Panc1 (cell line): ENCODE measurements at regions not wholly inside any gene's neighbourhood (a gene's known extent, or its start where the extent isn't known, plus 50 kb on each side); places are given as distances from the start of the nearest gene placed in this dataset.

Source experiments
- ATAC-seq: fragments of 200-7000 bp; cut with Tn5 transposase; 2 replicates; pipeline ENCODE4 v1.9.1; 2020; ENCODE audit warnings: mild to moderate bottlenecking, moderate library complexity
- BruUV-seq: library from RNA; stranded (reverse); fragments of 400-500 nt; replicated peaks from 2 replicates; lab custom pipeline; 2021; lab: Mats Ljungman, UMichigan
- CTCF ChIA-PET: fragments of 300-600 bp; sonication (Branson Sonifier 250); formaldehyde crosslinking; loops from one replicate; lab custom pipeline; 2022; ENCODE audit warnings: antibody characterized with exemption; lab: Charles Lee
- POLR2A ChIA-PET: fragments of 300-600 bp; sonication (Branson Sonifier 250); formaldehyde crosslinking; loops from one replicate; lab custom pipeline; 2022; ENCODE audit warnings: antibody characterized with exemption; lab: Charles Lee
- DNase-seq: peaks from one replicate; pipeline ENCODE4 v3.0.0-alpha.2; 2010; ENCODE audit warnings: low read depth, low spot score
- H3K27ac ChIP-seq: 2 replicates; pipeline ENCODE4 v1.5.1; 2011; ENCODE audit warnings: mild to moderate bottlenecking, low read length, inconsistent platforms
- H3K27me3 ChIP-seq: fragments of 200-500 bp; sonication (Bioruptor generic); 2 replicates; pipeline ENCODE4 v1.6.0; 2014; ENCODE audit warnings: low read length, inconsistent platforms; ENCODE audit not compliant: control insufficient read depth, insufficient read depth
- H3K36me3 ChIP-seq: fragments of 200-500 bp; sonication (Bioruptor generic); 2 replicates; pipeline ENCODE4 v1.5.1; 2014; ENCODE audit warnings: inconsistent platforms, mild to moderate bottlenecking, low read length, moderate library complexity; ENCODE audit not compliant: control insufficient read depth, insufficient read depth
- H3K4me1 ChIP-seq: 2 replicates; pipeline ENCODE4 v1.5.1; 2011; ENCODE audit warnings: inconsistent platforms, mild to moderate bottlenecking, low read length, moderate library complexity; ENCODE audit not compliant: control insufficient read depth, insufficient read depth
- H3K4me3 ChIP-seq, 2 experiments: 2 replicates each; pipeline ENCODE4 v1.5.1; 2011 to 2012; ENCODE audit warnings: low read depth in 2 of 2, low read length in 2 of 2, mild to moderate bottlenecking in 2 of 2, inconsistent platforms in 1 of 2, moderate library complexity in 1 of 2
- H3K9me3 ChIP-seq: fragments of 200-500 bp; sonication (Bioruptor generic); 2 replicates; pipeline ENCODE4 v1.5.1; 2014; ENCODE audit warnings: low read depth, mild to moderate bottlenecking, inconsistent platforms, low read length, moderate library complexity; ENCODE audit not compliant: control insufficient read depth, insufficient read depth
- POLR2AphosphoS5 ChIP-seq: IDR thresholded peaks from 2 replicates; pipeline ENCODE4 v1.6.1; 2012; ENCODE audit warnings: mild to moderate bottlenecking, low read depth, low read length, moderate library complexity
- SIN3A ChIP-seq: IDR thresholded peaks from 2 replicates; pipeline ENCODE4 v1.6.1; 2012; ENCODE audit warnings: low read depth, mild to moderate bottlenecking, low read length, moderate library complexity, borderline replicate concordance; ENCODE audit not compliant: insufficient read depth
- TCF7L2 ChIP-seq: IDR thresholded peaks from 2 replicates; pipeline ENCODE4 v1.6.1; 2011; ENCODE audit warnings: mild to moderate bottlenecking, low read depth, low read length, inconsistent platforms
- in situ Hi-C: cut with HindIII; loops from 2 replicates; pipeline ENCODE4 v1.10.0; 2016; ENCODE audit warnings: low sequenced_read_pairs, low pct_unique_long_range_greater_than_20kb
- intact Hi-C: fragments of 100-400 bp; cut with micrococcal nuclease; formaldehyde crosslinking; loops from one replicate; pipeline ENCODE4 v1.10.0; 2022; ENCODE audit not compliant: unreplicated experiment
- TF ChIP-seq, protein P1 (sequence below), 2 experiments: IDR thresholded peaks; 2 replicates each; pipeline ENCODE4 v1.6.1; 2011 to 2012; ENCODE audit warnings: low read depth in 2 of 2, control low read depth in 1 of 2, low read length in 1 of 2, mild to moderate bottlenecking in 1 of 2, moderate library complexity in 1 of 2; ENCODE audit not compliant: insufficient read depth in 1 of 2
- TF ChIP-seq, protein P2 (sequence below): fragments of 450-650 bp; IDR thresholded peaks from 2 replicates; pipeline ENCODE4 v1.5.1; 2017; ENCODE audit warnings: mild to moderate bottlenecking

DNA sequence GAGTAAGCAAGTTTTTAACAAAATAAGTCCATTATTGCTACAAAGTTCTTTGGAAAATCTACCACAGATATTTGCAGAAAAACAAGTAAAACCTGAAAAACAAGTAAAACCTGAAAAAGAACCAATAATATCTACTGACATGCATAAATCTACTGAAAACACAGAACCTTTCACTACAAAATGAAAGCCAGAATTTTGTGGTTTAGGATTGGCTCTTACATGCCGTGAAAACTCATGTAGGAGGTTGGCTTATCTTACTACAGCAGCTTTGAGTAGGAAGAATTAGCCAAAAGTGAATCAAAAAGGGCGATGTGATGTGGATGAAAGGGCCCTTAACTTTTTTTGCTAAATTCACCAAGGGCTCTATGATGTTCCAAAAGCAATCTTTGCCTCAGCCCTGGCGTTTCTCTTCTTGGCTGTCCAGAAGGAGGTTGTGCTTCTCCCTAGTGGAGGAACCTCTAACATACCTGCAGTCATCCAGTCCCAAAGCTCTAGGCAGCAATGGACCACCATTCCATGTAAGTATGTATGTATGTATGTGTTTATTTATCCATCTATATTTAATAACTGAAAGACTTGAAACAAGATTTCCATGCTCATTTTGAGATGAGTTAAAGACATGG, 93.5 kb upstream of the ZNF804B start:
- H3K27me3 ChIP-seq, result no peaks in the 10 kb centered on the region
- no peaks in the 10 kb centered on the region for H3K36me3 ChIP-seq
- intact Hi-C loops, result no loop called here
- no peak for ATAC-seq
- no peaks in the 10 kb centered on the region for H3K4me1 ChIP-seq
- no peaks in the 10 kb centered on the region; the same call in 1 of the 2 replicates for H3K9me3 ChIP-seq
- ChIA-PET POLR2A (no interaction called here), CTCF (no interaction called here)
- TF ChIP-seq SIN3A, result no peak
- TF ChIP-seq, protein P1, sequence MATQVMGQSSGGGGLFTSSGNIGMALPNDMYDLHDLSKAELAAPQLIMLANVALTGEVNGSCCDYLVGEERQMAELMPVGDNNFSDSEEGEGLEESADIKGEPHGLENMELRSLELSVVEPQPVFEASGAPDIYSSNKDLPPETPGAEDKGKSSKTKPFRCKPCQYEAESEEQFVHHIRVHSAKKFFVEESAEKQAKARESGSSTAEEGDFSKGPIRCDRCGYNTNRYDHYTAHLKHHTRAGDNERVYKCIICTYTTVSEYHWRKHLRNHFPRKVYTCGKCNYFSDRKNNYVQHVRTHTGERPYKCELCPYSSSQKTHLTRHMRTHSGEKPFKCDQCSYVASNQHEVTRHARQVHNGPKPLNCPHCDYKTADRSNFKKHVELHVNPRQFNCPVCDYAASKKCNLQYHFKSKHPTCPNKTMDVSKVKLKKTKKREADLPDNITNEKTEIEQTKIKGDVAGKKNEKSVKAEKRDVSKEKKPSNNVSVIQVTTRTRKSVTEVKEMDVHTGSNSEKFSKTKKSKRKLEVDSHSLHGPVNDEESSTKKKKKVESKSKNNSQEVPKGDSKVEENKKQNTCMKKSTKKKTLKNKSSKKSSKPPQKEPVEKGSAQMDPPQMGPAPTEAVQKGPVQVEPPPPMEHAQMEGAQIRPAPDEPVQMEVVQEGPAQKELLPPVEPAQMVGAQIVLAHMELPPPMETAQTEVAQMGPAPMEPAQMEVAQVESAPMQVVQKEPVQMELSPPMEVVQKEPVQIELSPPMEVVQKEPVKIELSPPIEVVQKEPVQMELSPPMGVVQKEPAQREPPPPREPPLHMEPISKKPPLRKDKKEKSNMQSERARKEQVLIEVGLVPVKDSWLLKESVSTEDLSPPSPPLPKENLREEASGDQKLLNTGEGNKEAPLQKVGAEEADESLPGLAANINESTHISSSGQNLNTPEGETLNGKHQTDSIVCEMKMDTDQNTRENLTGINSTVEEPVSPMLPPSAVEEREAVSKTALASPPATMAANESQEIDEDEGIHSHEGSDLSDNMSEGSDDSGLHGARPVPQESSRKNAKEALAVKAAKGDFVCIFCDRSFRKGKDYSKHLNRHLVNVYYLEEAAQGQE (IDR thresholded peaks at IDR 0.05; ENCODE audit: insufficient read depth in 1 of 2, low read depth in 2 of 2, low read length in 1 of 2), result no peak
- TF ChIP-seq TCF7L2, result no peak
- TF ChIP-seq, protein P2, sequence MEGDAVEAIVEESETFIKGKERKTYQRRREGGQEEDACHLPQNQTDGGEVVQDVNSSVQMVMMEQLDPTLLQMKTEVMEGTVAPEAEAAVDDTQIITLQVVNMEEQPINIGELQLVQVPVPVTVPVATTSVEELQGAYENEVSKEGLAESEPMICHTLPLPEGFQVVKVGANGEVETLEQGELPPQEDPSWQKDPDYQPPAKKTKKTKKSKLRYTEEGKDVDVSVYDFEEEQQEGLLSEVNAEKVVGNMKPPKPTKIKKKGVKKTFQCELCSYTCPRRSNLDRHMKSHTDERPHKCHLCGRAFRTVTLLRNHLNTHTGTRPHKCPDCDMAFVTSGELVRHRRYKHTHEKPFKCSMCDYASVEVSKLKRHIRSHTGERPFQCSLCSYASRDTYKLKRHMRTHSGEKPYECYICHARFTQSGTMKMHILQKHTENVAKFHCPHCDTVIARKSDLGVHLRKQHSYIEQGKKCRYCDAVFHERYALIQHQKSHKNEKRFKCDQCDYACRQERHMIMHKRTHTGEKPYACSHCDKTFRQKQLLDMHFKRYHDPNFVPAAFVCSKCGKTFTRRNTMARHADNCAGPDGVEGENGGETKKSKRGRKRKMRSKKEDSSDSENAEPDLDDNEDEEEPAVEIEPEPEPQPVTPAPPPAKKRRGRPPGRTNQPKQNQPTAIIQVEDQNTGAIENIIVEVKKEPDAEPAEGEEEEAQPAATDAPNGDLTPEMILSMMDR, result no peak
- no peak for TF ChIP-seq POLR2AphosphoS5
- in situ Hi-C loops, result no loop called here
- no peak for DNase-seq
- no peak overlapping the region for H3K4me3 ChIP-seq
- BruUV-seq, result no TSS peak
- no peak overlapping the region for H3K27ac ChIP-seq

DNA sequence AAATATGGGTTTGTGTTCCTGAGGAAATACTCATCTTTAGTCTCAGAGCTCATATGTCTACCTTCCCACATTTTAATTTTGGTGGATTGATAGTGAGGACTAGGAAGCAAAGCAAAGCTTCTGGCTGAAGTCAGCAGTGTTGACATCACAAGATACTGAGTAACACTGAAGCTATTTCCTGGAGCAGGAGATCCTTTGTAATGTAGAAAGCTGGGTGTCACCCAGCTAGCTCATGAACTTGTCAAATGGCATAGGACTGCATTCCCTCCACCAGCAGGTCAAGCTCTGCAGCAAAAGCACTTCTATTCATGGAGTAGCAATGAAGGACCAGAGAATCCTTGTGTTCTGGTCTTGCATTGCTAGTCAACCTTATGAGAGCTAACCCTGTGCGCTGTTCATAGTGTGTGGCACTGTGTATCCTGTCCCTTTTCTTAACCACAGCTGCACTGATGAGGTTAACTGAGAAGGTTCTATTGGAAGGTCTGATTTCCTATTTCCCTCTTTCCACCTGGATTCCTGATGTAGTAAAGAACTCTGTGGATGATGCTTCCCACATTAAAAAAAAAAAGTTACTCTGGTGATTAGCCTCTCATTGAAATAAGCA, 94.8 kb upstream of the ZNF804B start:
- intact Hi-C loops (no loop called here), in situ Hi-C loops (no loop called here)
- CTCF ChIA-PET, result no interaction called here
- POLR2A ChIA-PET, result no interaction called here
- Histone ChIP-seq H3K9me3 (no peaks in the 10 kb centered on the region; the same call in 1 of the 2 replicates), H3K4me3 (no peak overlapping the region), H3K4me1 (no peaks in the 10 kb centered on the region), H3K27ac (no peak overlapping the region), H3K27me3 (no peaks in the 10 kb centered on the region), H3K36me3 (no peaks in the 10 kb centered on the region)
- DNase-seq, result no peak
- TF ChIP-seq, protein P2, result no peak
- TF ChIP-seq SIN3A (no peak), POLR2AphosphoS5 (no peak), TCF7L2 (no peak)
- TF ChIP-seq, protein P1 (IDR thresholded peaks at IDR 0.05; ENCODE audit: insufficient read depth in 1 of 2, low read depth in 2 of 2, low read length in 1 of 2), result no peak
- ATAC-seq, result no peak
- BruUV-seq, result no TSS peak
